ENCODE measurements at regions not wholly inside any gene's neighbourhood (a gene's known extent, or its start where the extent isn't known, plus 50 kb on each side); places are given as distances from the start of the nearest gene placed in this dataset.

DNA sequence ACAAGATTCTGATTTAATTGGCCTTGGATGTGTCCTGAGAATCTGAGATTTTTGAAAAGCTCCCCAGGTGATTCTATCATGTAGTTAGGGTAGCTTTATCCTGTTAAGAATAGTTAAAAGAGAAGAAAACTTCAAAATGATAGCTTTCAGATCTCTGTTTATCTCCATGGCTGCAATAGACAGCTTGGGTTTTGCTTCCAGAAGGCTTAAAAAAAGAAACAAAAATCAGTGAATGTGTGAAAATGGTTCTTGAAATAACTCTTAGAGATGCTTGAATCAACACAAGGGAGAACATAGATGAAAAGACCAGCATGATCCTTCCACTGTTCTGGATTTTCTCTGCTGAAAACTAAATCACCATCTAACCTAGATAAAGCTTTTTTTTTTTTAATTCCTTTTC, 60.8 kb upstream of the TMC3 start:
- Histone ChIP-seq H4K20me1 (ENCODE audit: insufficient read depth, low read length, poor library complexity, severe bottlenecking) (no peaks in the 10 kb centered on the region), H3K36me3 (ENCODE audit: insufficient read depth, low read length) (no peaks in the 10 kb centered on the region), H3K27me3 (ENCODE audit: insufficient read depth, low read length, poor library complexity, severe bottlenecking) (no peaks in the 10 kb centered on the region), H3F3A (ENCODE audit: low read depth) (no peaks in the 10 kb centered on the region), H3K9ac (ENCODE audit: low read depth, low read length, poor library complexity, severe bottlenecking) (no peak overlapping the region), H3K4me1 (ENCODE audit: insufficient read depth, low read length, poor library complexity, severe bottlenecking) (no peaks in the 10 kb centered on the region), H2AFZ (ENCODE audit: low read length) (no peak overlapping the region), H3K9me3 (ENCODE audit: insufficient read depth, low read depth, low read length) (0 out of 2 replicates have a peak, but pooled peaks cover 3% of the 10 kb centered on the region), H3K4me3 (ENCODE audit: low read length, poor library complexity, severe bottlenecking) (no peak overlapping the region), H3K79me2 (ENCODE audit: insufficient read depth, low read length) (no peaks in the 10 kb centered on the region), H3K9me2 (replicated peaks; ENCODE audit: low read depth, low read length) (no peaks in the 10 kb centered on the region), H3K4me2 (ENCODE audit: low read depth, low read length, poor library complexity, severe bottlenecking) (no peak overlapping the region)
- no peak for TF ChIP-seq CTCF (conservative IDR thresholded peaks at IDR 0.05; ENCODE audit: low read length)
- TF ChIP-seq EZH2phosphoT487 (IDR thresholded peaks at IDR 0.05; ENCODE audit: borderline replicate concordance), result no peak

DNA sequence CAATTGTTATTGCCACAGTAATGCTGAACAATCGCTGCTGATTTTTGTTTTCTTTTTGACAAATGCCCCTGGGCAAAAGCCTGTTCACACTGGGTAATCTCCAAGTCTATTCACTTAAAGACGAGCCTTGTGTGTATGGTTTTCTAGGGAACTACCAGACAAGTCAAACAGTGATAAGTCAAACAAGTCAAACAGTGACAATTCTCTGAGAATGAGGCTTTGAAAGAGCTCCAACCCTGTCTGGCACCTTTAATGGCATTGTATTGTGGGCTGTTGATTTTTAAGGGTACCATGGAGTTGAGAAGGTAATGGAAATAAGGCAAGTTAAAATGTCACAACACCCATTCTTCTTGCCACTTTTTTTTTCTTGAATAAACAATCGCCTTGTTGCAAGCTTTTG, 59.4 kb upstream of the TMC3 start:
- H4K20me1 ChIP-seq (ENCODE audit: insufficient read depth, low read length, poor library complexity, severe bottlenecking), result no peaks in the 10 kb centered on the region
- H3K27me3 ChIP-seq (ENCODE audit: insufficient read depth, low read length, poor library complexity, severe bottlenecking), result no peaks in the 10 kb centered on the region
- no peak overlapping the region for H3K4me2 ChIP-seq (ENCODE audit: low read depth, low read length, poor library complexity, severe bottlenecking)
- H3K9ac ChIP-seq (ENCODE audit: low read depth, low read length, poor library complexity, severe bottlenecking), result no peak overlapping the region
- 0 out of 2 replicates have a peak, but pooled peaks cover 3% of the 10 kb centered on the region for H3K9me3 ChIP-seq (ENCODE audit: insufficient read depth, low read depth, low read length)
- TF ChIP-seq CTCF (conservative IDR thresholded peaks at IDR 0.05; ENCODE audit: low read length) (no peak), EZH2phosphoT487 (IDR thresholded peaks at IDR 0.05; ENCODE audit: borderline replicate concordance) (no peak)
- no peaks in the 10 kb centered on the region for H3K9me2 ChIP-seq (replicated peaks; ENCODE audit: low read depth, low read length)
- H3K79me2 ChIP-seq (ENCODE audit: insufficient read depth, low read length), result no peaks in the 10 kb centered on the region
- no peaks in the 10 kb centered on the region for H3K36me3 ChIP-seq (ENCODE audit: insufficient read depth, low read length)
- no peaks in the 10 kb centered on the region for H3K4me1 ChIP-seq (ENCODE audit: insufficient read depth, low read length, poor library complexity, severe bottlenecking)
- no peak overlapping the region for H3K4me3 ChIP-seq (ENCODE audit: low read length, poor library complexity, severe bottlenecking)
- H3F3A ChIP-seq (ENCODE audit: low read depth), result no peaks in the 10 kb centered on the region
- H2AFZ ChIP-seq (ENCODE audit: low read length), result no peak overlapping the region

DNA sequence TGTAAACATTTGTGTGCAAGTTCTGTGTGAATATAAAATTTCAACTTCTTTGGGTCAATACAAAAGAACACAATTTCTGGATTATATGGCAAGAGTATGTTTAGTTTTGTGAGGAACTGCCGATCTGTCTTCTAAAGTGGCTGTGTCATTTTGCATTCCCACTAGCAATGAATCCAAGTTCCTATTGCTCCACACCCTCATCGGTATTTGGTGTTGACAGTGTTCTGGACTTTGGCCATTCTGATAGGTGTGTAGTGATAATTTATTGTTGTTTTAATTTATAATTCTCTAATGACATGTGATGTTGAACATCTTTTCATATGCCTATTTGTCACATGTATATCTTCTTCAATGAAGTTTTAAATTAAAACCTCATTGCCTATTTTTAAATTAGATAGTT, 58.2 kb upstream of the TMC3 start:
- 0 out of 2 replicates have a peak, but pooled peaks cover 3% of the 10 kb centered on the region for H3K9me3 ChIP-seq (ENCODE audit: insufficient read depth, low read depth, low read length)
- no peak overlapping the region for H2AFZ ChIP-seq (ENCODE audit: low read length)
- H3K4me1 ChIP-seq (ENCODE audit: insufficient read depth, low read length, poor library complexity, severe bottlenecking), result no peaks in the 10 kb centered on the region
- H3K9ac ChIP-seq (ENCODE audit: low read depth, low read length, poor library complexity, severe bottlenecking), result no peak overlapping the region
- H3K4me2 ChIP-seq (ENCODE audit: low read depth, low read length, poor library complexity, severe bottlenecking), result no peak overlapping the region
- no peak overlapping the region for H3K4me3 ChIP-seq (ENCODE audit: low read length, poor library complexity, severe bottlenecking)
- TF ChIP-seq CTCF (conservative IDR thresholded peaks at IDR 0.05; ENCODE audit: low read length) (no peak), EZH2phosphoT487 (IDR thresholded peaks at IDR 0.05; ENCODE audit: borderline replicate concordance) (no peak)
- H3K36me3 ChIP-seq (ENCODE audit: insufficient read depth, low read length), result no peaks in the 10 kb centered on the region
- H4K20me1 ChIP-seq (ENCODE audit: insufficient read depth, low read length, poor library complexity, severe bottlenecking), result no peaks in the 10 kb centered on the region
- H3K9me2 ChIP-seq (replicated peaks; ENCODE audit: low read depth, low read length), result no peaks in the 10 kb centered on the region
- no peaks in the 10 kb centered on the region for H3K79me2 ChIP-seq (ENCODE audit: insufficient read depth, low read length)
- H3F3A ChIP-seq (ENCODE audit: low read depth), result no peaks in the 10 kb centered on the region
- H3K27me3 ChIP-seq (ENCODE audit: insufficient read depth, low read length, poor library complexity, severe bottlenecking), result no peaks in the 10 kb centered on the region

All from Loucy (cell line).